IMR-90 (cell line): ENCODE measurements at regions not wholly inside any gene's neighbourhood (a gene's known extent, or its start where the extent isn't known, plus 50 kb on each side); places are given as distances from the start of the nearest gene placed in this dataset.

ENCODE experiments used
- ATAC-seq: fragments of 200-7000 bp; cut with Tn5 transposase; 2 replicates; pipeline ENCODE4 v1.9.1; 2020; ENCODE audit warnings: low read depth, mild to moderate bottlenecking, moderate library complexity
- BruUV-seq: library from RNA; stranded (reverse); fragments of 400-500 nt; replicated peaks from 2 replicates; lab custom pipeline; 2021; lab: Mats Ljungman, UMichigan
- CTCF ChIA-PET: fragments of 300-600 bp; formaldehyde crosslinking; extraction: SDS; loops from one replicate; lab custom pipeline; 2021; ENCODE audit warnings: antibody characterized with exemption; lab: Yijun Ruan, JAX
- POLR2A ChIA-PET: fragments of 300-600 bp; sonication (Branson Sonifier 250); formaldehyde crosslinking; loops from one replicate; lab custom pipeline; 2022; ENCODE audit warnings: antibody characterized with exemption; ENCODE audit not compliant: unreplicated experiment; lab: Charles Lee
- DNase-seq: peaks from one replicate; pipeline ENCODE4 v3.0.0; 2013
- H2AFZ ChIP-seq: replicated peaks from 2 replicates; pipeline ENCODE3; 2013; ENCODE audit warnings: low read length, mild to moderate bottlenecking; ENCODE audit not compliant: poor library complexity
- H2AK5ac ChIP-seq: 2 replicates; pipeline ENCODE4 v1.6.1; 2013; ENCODE audit warnings: low read depth, low read length, inconsistent platforms
- H2AK9ac ChIP-seq: replicated peaks from 2 replicates; pipeline ENCODE3; 2013; ENCODE audit warnings: mild to moderate bottlenecking, low read depth, low read length, moderate library complexity; ENCODE audit not compliant: poor library complexity
- H2BK120ac ChIP-seq: 2 replicates; pipeline ENCODE4 v1.6.1; 2013; ENCODE audit warnings: low read depth, low read length, inconsistent platforms
- H2BK15ac ChIP-seq: 3 replicates; pipeline ENCODE4 v1.6.1; 2013; ENCODE audit warnings: low read depth, low read length, inconsistent platforms
- H2BK20ac ChIP-seq: 2 replicates; pipeline ENCODE4 v1.6.1; 2013; ENCODE audit warnings: low read depth, mild to moderate bottlenecking, inconsistent platforms, low read length, moderate library complexity
- H2BK5ac ChIP-seq: 2 replicates; pipeline ENCODE4 v1.6.1; 2013; ENCODE audit warnings: mild to moderate bottlenecking, low read depth, low read length, inconsistent platforms; ENCODE audit not compliant: poor library complexity, severe bottlenecking
- H3K14ac ChIP-seq: replicated peaks from 2 replicates; pipeline ENCODE4 v1.6.1; 2013; ENCODE audit warnings: low read depth, low read length, inconsistent platforms
- H3K18ac ChIP-seq: 2 replicates; pipeline ENCODE4 v1.6.1; 2013; ENCODE audit warnings: low read depth, low read length, control low read depth
- H3K23ac ChIP-seq: 2 replicates; pipeline ENCODE4 v1.6.1; 2013; ENCODE audit warnings: low read depth, low read length, inconsistent platforms
- H3K27ac ChIP-seq: 2 replicates; pipeline ENCODE4 v1.5.1; 2013; ENCODE audit warnings: mild to moderate bottlenecking, control low read depth, low read length; ENCODE audit not compliant: insufficient read depth
- H3K27me3 ChIP-seq: 2 replicates; pipeline ENCODE4 v1.6.1; 2013; ENCODE audit warnings: low read length; ENCODE audit not compliant: control insufficient read depth, insufficient read depth
- H3K36me3 ChIP-seq: 2 replicates; pipeline ENCODE4 v1.6.1; 2013; ENCODE audit warnings: low read length, mixed read lengths; ENCODE audit not compliant: control insufficient read depth, insufficient read depth
- H3K4ac ChIP-seq: 2 replicates; pipeline ENCODE4 v1.6.1; 2013; ENCODE audit warnings: low read depth, low read length, inconsistent platforms
- H3K4me1 ChIP-seq: 2 replicates; pipeline ENCODE4 v1.6.1; 2013; ENCODE audit warnings: low read length, mixed read lengths; ENCODE audit not compliant: control insufficient read depth, insufficient read depth
- H3K4me2 ChIP-seq: 2 replicates; pipeline ENCODE4 v1.6.1; 2013; ENCODE audit warnings: low read depth, mild to moderate bottlenecking, control low read depth, low read length, moderate library complexity
- H3K4me3 ChIP-seq: 2 replicates; pipeline ENCODE4 v1.5.1; 2013; ENCODE audit warnings: low read depth, mild to moderate bottlenecking, control low read depth, low read length, moderate library complexity; ENCODE audit not compliant: insufficient read depth
- H3K56ac ChIP-seq: 2 replicates; pipeline ENCODE4 v1.6.1; 2013; ENCODE audit warnings: low read length, inconsistent platforms; ENCODE audit not compliant: insufficient read depth; ENCODE audit errors: extremely low read depth
- H3K79me1 ChIP-seq, 2 experiments: 2 replicates each; pipeline ENCODE4 v1.6.1; 2013; ENCODE audit warnings: low read length in 2 of 2, inconsistent platforms in 1 of 2, low read depth in 1 of 2
- H3K9ac ChIP-seq: 2 replicates; pipeline ENCODE4 v1.6.1; 2013; ENCODE audit warnings: low read depth, low read length, control low read depth
- H3K9me1 ChIP-seq: 2 replicates; pipeline ENCODE4 v1.6.1; 2013; ENCODE audit warnings: low read length, inconsistent platforms; ENCODE audit not compliant: insufficient read depth
- H3K9me3 ChIP-seq: 2 replicates; pipeline ENCODE4 v1.6.1; 2013; ENCODE audit warnings: low read length; ENCODE audit not compliant: control insufficient read depth, insufficient read depth
- H4K20me1 ChIP-seq: 2 replicates; pipeline ENCODE4 v1.6.1; 2013; ENCODE audit warnings: low read length, inconsistent platforms; ENCODE audit not compliant: insufficient read depth
- H4K5ac ChIP-seq: 2 replicates; pipeline ENCODE4 v1.6.1; 2013; ENCODE audit warnings: mild to moderate bottlenecking, low read depth, low read length, control low read depth
- H4K8ac ChIP-seq, 2 experiments: 2 replicates each; pipeline ENCODE4 v1.6.1; 2013; ENCODE audit warnings: low read depth in 2 of 2, low read length in 2 of 2, control low read depth in 1 of 2, inconsistent platforms in 1 of 2
- H4K91ac ChIP-seq: 2 replicates; pipeline ENCODE4 v1.6.1; 2013; ENCODE audit warnings: low read depth, low read length, inconsistent platforms; ENCODE audit not compliant: insufficient read depth
- MAFK ChIP-seq: IDR thresholded peaks from 2 replicates; pipeline ENCODE4 v1.6.1; 2012; ENCODE audit warnings: low read depth, low read length, improper control_type of control experiment
- NFE2L2 ChIP-seq: fragments of 150-350 bp; IDR thresholded peaks from 2 replicates; pipeline ENCODE4 v1.6.1; 2016; ENCODE audit warnings: low read depth, mild to moderate bottlenecking, low read length
- WGBS, 2 experiments: methylation state at CpG; one replicate each; pipeline versions ENCODE4 v1.1.5 to v1.1.7; 2013; ENCODE audit warnings: missing lambda C conversion rate in 2 of 2; ENCODE audit not compliant: insufficient read length in 1 of 2; ENCODE audit errors: extremely low coverage in 2 of 2; 5-methylcytosine and 5-hydroxymethylcytosine counted together
- dilution Hi-C: fragments of 300-500 bp; cut with HindIII; formaldehyde crosslinking; loops from one replicate; pipeline ENCODE4 v1.14.3; 2018; ENCODE audit warnings: low sequenced_read_pairs; ENCODE audit not compliant: unreplicated experiment
- in situ Hi-C: fragments of 300-500 bp; cut with MboI; formaldehyde crosslinking; loops from 3 replicates; pipeline ENCODE4 v1.14.3; 2019; ENCODE audit warnings: low sequenced_read_pairs, inconsistent platforms, mixed read lengths
- intact Hi-C: fragments of 100-400 bp; cut with micrococcal nuclease; formaldehyde crosslinking; loops from 2 replicates; pipeline ENCODE4 v1.10.0; 2022

DNA sequence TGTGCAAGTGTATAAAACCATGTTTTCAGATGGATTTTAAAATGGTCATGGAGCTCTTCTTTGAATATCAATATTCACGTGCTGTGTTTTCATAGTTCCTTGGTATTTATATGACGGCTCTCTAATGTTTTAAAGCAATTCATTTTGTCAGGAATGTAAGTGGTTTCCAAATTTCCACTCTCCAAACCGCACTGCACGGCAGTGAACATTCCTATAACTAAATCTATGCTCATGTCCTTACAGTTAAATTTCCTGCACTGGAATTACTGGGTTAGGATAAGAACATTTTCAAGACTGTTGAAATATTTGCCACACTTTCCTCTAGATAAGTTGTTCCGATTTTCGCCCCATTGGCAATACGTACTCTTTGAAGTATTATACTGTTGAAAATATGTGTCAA is 398.9 kb downstream of the PMP22 start:
- no peaks in the 10 kb centered on the region for H3K36me3 ChIP-seq
- H4K8ac ChIP-seq: no peak overlapping the region
- no TSS peak for BruUV-seq
- no peak overlapping the region for H2AFZ ChIP-seq
- H3K4me2 ChIP-seq: no peak overlapping the region
- WGBS, 2 experiments: no CpG with 5 or more reads among the region's 7 CpGs
- H3K9me3 ChIP-seq: peaks cover 3% of the 10 kb centered on the region; the same call in 1 of the 2 replicates
- ChIA-PET POLR2A (no interaction called here), CTCF (interaction anchor here (0.5 kb wide), 1 partner anchor 977 kb away, joined by 4 read pairs; no protein-coding TSS in a partner anchor)
- peak; percentile 24 for DNase-seq
- no peak overlapping the region for H2AK9ac ChIP-seq
- no peak overlapping the region for H2BK20ac ChIP-seq
- no peak overlapping the region for H2AK5ac ChIP-seq
- no peak overlapping the region for H3K9ac ChIP-seq
- TF ChIP-seq MAFK: no peak
- no peak for TF ChIP-seq NFE2L2
- H3K4me3 ChIP-seq: no peak overlapping the region
- H3K56ac ChIP-seq: no peak overlapping the region
- no peak overlapping the region for H2BK120ac ChIP-seq
- no peak overlapping the region for H3K14ac ChIP-seq
- H2BK15ac ChIP-seq: no peak overlapping the region
- no peaks in the 10 kb centered on the region for H4K20me1 ChIP-seq
- H3K4me1 ChIP-seq: no peaks in the 10 kb centered on the region
- no peak overlapping the region for H3K23ac ChIP-seq
- intact Hi-C loops: no loop called here
- no peak for ATAC-seq
- H3K79me1 ChIP-seq: no peaks in the 10 kb centered on the region
- no peaks in the 10 kb centered on the region for H3K27me3 ChIP-seq
- no peak overlapping the region for H2BK5ac ChIP-seq
- H3K27ac ChIP-seq: no peak overlapping the region
- no peak overlapping the region for H4K91ac ChIP-seq
- no peak overlapping the region for H3K4ac ChIP-seq
- H4K5ac ChIP-seq: no peak overlapping the region
- in situ Hi-C loops: no loop called here
- no peaks in the 10 kb centered on the region for H3K9me1 ChIP-seq
- dilution Hi-C loops: no loop called here
- no peak overlapping the region for H3K18ac ChIP-seq
